ENCODE measurements at regions not wholly inside any gene's neighbourhood (a gene's known extent, or its start where the extent isn't known, plus 50 kb on each side); places are given as distances from the start of the nearest gene placed in this dataset.

DNA sequence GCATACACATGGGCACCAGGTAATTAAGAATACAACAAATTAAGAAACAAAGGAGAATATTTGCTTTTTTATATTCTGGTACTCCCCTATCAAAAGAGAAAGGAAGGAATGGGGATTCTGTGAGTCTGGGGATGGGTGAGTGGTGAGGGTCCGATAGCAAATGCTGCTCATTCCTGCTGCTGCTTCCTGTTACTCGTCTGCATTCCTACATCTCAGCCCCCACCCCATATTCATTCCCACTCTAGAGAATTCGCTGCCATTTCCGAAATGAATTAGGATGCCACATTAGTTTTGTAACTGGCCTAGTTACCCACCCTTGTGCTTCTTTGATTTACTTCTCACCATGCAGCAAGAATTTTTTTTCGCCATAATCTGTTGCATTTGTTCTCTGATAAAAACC, 1905.3 kb upstream of the PIK3C3 start (continued):
- TF ChIP-seq, protein P1, sequence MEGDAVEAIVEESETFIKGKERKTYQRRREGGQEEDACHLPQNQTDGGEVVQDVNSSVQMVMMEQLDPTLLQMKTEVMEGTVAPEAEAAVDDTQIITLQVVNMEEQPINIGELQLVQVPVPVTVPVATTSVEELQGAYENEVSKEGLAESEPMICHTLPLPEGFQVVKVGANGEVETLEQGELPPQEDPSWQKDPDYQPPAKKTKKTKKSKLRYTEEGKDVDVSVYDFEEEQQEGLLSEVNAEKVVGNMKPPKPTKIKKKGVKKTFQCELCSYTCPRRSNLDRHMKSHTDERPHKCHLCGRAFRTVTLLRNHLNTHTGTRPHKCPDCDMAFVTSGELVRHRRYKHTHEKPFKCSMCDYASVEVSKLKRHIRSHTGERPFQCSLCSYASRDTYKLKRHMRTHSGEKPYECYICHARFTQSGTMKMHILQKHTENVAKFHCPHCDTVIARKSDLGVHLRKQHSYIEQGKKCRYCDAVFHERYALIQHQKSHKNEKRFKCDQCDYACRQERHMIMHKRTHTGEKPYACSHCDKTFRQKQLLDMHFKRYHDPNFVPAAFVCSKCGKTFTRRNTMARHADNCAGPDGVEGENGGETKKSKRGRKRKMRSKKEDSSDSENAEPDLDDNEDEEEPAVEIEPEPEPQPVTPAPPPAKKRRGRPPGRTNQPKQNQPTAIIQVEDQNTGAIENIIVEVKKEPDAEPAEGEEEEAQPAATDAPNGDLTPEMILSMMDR (conservative IDR thresholded peaks at IDR 0.05; ENCODE audit: low read depth in 2 of 2) = no peak
- no peak for TF ChIP-seq NANOG (IDR thresholded peaks at IDR 0.05; ENCODE audit: borderline replicate concordance)
- no peak for TF ChIP-seq STAT1 (IDR thresholded peaks at IDR 0.05; ENCODE audit: unreplicated experiment)
- no peak for TF ChIP-seq EZH2phosphoT487 (IDR thresholded peaks at IDR 0.05; ENCODE audit: unreplicated experiment)
- no peak for TF ChIP-seq EZH2 (IDR thresholded peaks at IDR 0.05; ENCODE audit: low read depth, unreplicated experiment)
- TF ChIP-seq ZNF331 (CRISPR knock-in tag; IDR thresholded peaks at IDR 0.05; ENCODE audit: low read depth) = no peak
- TF ChIP-seq, protein P2, sequence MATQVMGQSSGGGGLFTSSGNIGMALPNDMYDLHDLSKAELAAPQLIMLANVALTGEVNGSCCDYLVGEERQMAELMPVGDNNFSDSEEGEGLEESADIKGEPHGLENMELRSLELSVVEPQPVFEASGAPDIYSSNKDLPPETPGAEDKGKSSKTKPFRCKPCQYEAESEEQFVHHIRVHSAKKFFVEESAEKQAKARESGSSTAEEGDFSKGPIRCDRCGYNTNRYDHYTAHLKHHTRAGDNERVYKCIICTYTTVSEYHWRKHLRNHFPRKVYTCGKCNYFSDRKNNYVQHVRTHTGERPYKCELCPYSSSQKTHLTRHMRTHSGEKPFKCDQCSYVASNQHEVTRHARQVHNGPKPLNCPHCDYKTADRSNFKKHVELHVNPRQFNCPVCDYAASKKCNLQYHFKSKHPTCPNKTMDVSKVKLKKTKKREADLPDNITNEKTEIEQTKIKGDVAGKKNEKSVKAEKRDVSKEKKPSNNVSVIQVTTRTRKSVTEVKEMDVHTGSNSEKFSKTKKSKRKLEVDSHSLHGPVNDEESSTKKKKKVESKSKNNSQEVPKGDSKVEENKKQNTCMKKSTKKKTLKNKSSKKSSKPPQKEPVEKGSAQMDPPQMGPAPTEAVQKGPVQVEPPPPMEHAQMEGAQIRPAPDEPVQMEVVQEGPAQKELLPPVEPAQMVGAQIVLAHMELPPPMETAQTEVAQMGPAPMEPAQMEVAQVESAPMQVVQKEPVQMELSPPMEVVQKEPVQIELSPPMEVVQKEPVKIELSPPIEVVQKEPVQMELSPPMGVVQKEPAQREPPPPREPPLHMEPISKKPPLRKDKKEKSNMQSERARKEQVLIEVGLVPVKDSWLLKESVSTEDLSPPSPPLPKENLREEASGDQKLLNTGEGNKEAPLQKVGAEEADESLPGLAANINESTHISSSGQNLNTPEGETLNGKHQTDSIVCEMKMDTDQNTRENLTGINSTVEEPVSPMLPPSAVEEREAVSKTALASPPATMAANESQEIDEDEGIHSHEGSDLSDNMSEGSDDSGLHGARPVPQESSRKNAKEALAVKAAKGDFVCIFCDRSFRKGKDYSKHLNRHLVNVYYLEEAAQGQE (IDR thresholded peaks at IDR 0.05; ENCODE audit: unreplicated experiment) = no peak

DNA sequence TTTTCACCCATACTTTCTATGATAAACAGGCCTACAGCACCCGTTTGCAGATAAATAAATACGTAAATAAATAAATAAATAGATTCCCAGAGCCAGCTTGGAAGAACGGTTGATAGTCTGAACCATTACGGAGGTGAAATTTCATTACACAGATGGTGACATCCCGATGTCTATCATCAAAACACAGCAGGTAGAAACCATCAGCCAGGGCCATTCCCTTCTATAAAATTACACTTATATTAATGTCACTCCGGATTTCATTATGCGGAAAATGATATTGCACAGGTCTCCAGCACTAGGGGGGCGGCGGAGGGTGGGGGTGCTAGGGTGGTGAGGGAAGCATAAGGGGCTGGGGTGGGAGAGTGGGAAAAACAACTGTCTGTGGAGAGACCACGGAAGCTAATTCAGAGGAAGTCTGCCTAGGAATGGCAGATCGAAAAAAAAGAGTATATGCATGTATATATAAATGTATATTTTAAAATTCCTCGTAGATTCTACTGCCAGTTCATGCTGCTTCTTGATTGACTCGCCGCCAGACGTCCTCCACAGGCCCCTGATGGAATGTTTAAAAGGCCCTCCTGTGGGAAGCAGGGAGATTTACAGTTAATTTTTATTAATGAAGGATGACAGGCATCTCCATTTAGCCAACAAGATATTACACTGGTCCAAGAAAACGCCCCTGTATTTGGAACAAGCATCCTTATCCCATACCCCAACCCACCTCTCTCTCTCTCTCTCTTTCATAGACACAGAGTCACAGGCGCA, 1906.0 kb upstream of the PIK3C3 start:
- H3K36me3 Mint-ChIP-seq (ENCODE audit: low read depth) = no peaks in the 10 kb centered on the region
- H4K20me1 ChIP-seq (replicated peaks; ENCODE audit: insufficient read depth) = no peaks in the 10 kb centered on the region
- no peaks in the 10 kb centered on the region for H3K36me3 ChIP-seq (ENCODE audit: insufficient read depth)
- TF ChIP-seq EZH2 (IDR thresholded peaks at IDR 0.05; ENCODE audit: low read depth, unreplicated experiment) (no peak), STAT1 (IDR thresholded peaks at IDR 0.05; ENCODE audit: unreplicated experiment) (no peak), ZNF331 (CRISPR knock-in tag; IDR thresholded peaks at IDR 0.05; ENCODE audit: low read depth) (no peak)
- TF ChIP-seq, protein P3, sequence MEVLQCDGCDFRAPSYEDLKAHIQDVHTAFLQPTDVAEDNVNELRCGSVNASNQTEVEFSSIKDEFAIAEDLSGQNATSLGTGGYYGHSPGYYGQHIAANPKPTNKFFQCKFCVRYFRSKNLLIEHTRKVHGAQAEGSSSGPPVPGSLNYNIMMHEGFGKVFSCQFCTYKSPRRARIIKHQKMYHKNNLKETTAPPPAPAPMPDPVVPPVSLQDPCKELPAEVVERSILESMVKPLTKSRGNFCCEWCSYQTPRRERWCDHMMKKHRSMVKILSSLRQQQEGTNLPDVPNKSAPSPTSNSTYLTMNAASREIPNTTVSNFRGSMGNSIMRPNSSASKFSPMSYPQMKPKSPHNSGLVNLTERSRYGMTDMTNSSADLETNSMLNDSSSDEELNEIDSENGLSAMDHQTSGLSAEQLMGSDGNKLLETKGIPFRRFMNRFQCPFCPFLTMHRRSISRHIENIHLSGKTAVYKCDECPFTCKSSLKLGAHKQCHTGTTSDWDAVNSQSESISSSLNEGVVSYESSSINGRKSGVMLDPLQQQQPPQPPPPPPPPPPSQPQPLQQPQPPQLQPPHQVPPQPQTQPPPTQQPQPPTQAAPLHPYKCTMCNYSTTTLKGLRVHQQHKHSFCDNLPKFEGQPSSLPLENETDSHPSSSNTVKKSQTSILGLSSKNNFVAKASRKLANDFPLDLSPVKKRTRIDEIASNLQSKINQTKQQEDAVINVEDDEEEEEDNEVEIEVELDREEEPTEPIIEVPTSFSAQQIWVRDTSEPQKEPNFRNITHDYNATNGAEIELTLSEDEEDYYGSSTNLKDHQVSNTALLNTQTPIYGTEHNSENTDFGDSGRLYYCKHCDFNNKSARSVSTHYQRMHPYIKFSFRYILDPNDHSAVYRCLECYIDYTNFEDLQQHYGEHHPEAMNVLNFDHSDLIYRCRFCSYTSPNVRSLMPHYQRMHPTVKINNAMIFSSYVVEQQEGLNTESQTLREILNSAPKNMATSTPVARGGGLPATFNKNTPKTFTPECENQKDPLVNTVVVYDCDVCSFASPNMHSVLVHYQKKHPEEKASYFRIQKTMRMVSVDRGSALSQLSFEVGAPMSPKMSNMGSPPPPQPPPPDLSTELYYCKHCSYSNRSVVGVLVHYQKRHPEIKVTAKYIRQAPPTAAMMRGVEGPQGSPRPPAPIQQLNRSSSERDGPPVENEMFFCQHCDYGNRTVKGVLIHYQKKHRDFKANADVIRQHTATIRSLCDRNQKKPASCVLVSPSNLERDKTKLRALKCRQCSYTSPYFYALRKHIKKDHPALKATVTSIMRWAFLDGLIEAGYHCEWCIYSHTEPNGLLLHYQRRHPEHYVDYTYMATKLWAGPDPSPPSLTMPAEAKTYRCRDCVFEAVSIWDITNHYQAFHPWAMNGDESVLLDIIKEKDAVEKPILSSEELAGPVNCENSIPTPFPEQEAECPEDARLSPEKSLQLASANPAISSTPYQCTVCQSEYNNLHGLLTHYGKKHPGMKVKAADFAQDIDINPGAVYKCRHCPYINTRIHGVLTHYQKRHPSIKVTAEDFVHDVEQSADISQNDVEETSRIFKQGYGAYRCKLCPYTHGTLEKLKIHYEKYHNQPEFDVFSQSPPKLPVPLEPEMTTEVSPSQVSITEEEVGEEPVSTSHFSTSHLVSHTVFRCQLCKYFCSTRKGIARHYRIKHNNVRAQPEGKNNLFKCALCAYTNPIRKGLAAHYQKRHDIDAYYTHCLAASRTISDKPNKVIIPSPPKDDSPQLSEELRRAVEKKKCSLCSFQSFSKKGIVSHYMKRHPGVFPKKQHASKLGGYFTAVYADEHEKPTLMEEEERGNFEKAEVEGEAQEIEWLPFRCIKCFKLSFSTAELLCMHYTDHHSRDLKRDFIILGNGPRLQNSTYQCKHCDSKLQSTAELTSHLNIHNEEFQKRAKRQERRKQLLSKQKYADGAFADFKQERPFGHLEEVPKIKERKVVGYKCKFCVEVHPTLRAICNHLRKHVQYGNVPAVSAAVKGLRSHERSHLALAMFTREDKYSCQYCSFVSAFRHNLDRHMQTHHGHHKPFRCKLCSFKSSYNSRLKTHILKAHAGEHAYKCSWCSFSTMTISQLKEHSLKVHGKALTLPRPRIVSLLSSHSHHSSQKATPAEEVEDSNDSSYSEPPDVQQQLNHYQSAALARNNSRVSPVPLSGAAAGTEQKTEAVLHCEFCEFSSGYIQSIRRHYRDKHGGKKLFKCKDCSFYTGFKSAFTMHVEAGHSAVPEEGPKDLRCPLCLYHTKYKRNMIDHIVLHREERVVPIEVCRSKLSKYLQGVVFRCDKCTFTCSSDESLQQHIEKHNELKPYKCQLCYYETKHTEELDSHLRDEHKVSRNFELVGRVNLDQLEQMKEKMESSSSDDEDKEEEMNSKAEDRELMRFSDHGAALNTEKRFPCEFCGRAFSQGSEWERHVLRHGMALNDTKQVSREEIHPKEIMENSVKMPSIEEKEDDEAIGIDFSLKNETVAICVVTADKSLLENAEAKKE (CRISPR knock-in tag; IDR thresholded peaks at IDR 0.05) = no peak
- TF ChIP-seq, protein P4, sequence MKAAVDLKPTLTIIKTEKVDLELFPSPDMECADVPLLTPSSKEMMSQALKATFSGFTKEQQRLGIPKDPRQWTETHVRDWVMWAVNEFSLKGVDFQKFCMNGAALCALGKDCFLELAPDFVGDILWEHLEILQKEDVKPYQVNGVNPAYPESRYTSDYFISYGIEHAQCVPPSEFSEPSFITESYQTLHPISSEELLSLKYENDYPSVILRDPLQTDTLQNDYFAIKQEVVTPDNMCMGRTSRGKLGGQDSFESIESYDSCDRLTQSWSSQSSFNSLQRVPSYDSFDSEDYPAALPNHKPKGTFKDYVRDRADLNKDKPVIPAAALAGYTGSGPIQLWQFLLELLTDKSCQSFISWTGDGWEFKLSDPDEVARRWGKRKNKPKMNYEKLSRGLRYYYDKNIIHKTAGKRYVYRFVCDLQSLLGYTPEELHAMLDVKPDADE (IDR thresholded peaks at IDR 0.05) = no peak

More for the DNA sequence above, 1906.0 kb upstream of the PIK3C3 start:
- no peak overlapping the region for H3K4me3 ChIP-seq
- no peaks in the 10 kb centered on the region for H3F3A ChIP-seq (replicated peaks; ENCODE audit: low read depth)
- ATAC-seq (no peak), DNase-seq (ENCODE audit: low spot score) (peak; percentile 13)
- Mint-ChIP-seq H3K9me3 (no peaks in the 10 kb centered on the region), H3K4me1 (peaks cover 7% of the 10 kb centered on the region), H3K27ac (peak overlapping the region; percentile 5; the same call in 1 of the 2 replicates), H3K27me3 (ENCODE audit: insufficient read depth, low read depth, poor library complexity) (peaks cover 1% of the 10 kb centered on the region), H3K4me3 (no peak overlapping the region)
- H3K9me2 ChIP-seq (ENCODE audit: insufficient read depth) = no peaks in the 10 kb centered on the region
- H3K27me3 ChIP-seq (ENCODE audit: insufficient read depth) = no peaks in the 10 kb centered on the region
- H3K79me2 ChIP-seq (replicated peaks; ENCODE audit: insufficient read depth) = no peaks in the 10 kb centered on the region
- H2AFZ ChIP-seq = no peak overlapping the region
- H3K4me1 ChIP-seq (ENCODE audit: insufficient read depth) = peaks cover 5% of the 10 kb centered on the region; the same call in 1 of the 2 replicates
- no peak overlapping the region for H3K4me2 ChIP-seq
- no peak overlapping the region for H3K27ac ChIP-seq (ENCODE audit: low read depth)

Data from GM23338 (cell line).